B cell (primary cell): ENCODE measurements at regions not wholly inside any gene's neighbourhood (a gene's known extent, or its start where the extent isn't known, plus 50 kb on each side); places are given as distances from the start of the nearest gene placed in this dataset.

Experiments
- CTCF ChIP-seq: fragments of 200-600 bp; IDR thresholded peaks from one replicate; pipeline ENCODE4 v1.8.0; 2022; ENCODE audit warnings: antibody characterized with exemption, mild to moderate bottlenecking
- EZH2 ChIP-seq: IDR thresholded peaks from 2 replicates; pipeline ENCODE4 v1.6.1; 2012; ENCODE audit warnings: borderline replicate concordance, low read depth, mild to moderate bottlenecking, moderate library complexity, low read length; ENCODE audit not compliant: insufficient read depth, poor library complexity, severe bottlenecking

GRCh38 chr4:40699648-40700047, 50.1 kb upstream of the NSUN7 start:
- TF ChIP-seq CTCF (no peak), EZH2 (no peak)
